Jurkat, Clone E6-1 (cell line): ENCODE measurements at regions not wholly inside any gene's neighbourhood (a gene's known extent, or its start where the extent isn't known, plus 50 kb on each side); places are given as distances from the start of the nearest gene placed in this dataset.

ENCODE experiments used
- DNase-seq: peaks from one replicate; pipeline ENCODE4 v3.0.0-alpha.2; 2011; ENCODE audit warnings: low read depth, low spot score
- H3K4me3 ChIP-seq: 2 replicates; pipeline ENCODE4 v1.5.1; 2011; ENCODE audit warnings: mild to moderate bottlenecking, low read length, control low read depth, moderate library complexity

GRCh38 chr3:16085884-16086608 is 88.4 kb upstream of the GALNT15 start:
- DNase-seq: no peak
- H3K4me3 ChIP-seq: no peak overlapping the region

- DNase-seq: no peak
- H3K4me3 ChIP-seq: no peak overlapping the region
Measured at GRCh38 chr3:16086690-16087089, 87.8 kb upstream of the GALNT15 start.

GRCh38 chr3:16088496-16088895 is 86.0 kb upstream of the GALNT15 start:
- no peak overlapping the region for H3K4me3 ChIP-seq
- no peak for DNase-seq

- H3K4me3 ChIP-seq: no peak overlapping the region
- DNase-seq: no peak
Measured at GRCh38 chr3:16089521-16089920, 85.0 kb upstream of the GALNT15 start.

- DNase-seq: no peak
- H3K4me3 ChIP-seq: no peak overlapping the region
Measured at GRCh38 chr3:16090024-16090423, 84.5 kb upstream of the GALNT15 start.

GRCh38 chr3:16090706-16091105 is 83.8 kb upstream of the GALNT15 start:
- H3K4me3 ChIP-seq: no peak overlapping the region
- DNase-seq: no peak

- no peak overlapping the region for H3K4me3 ChIP-seq
- no peak for DNase-seq
Measured at GRCh38 chr3:16092923-16093322, 81.6 kb upstream of the GALNT15 start.

GRCh38 chr3:16101295-16102186 is 72.9 kb upstream of the GALNT15 start:
- H3K4me3 ChIP-seq: no peak overlapping the region
- DNase-seq: no peak

- no peak for DNase-seq
Measured at GRCh38 chr3:16102187-16102561, 72.3 kb upstream of the GALNT15 start.

GRCh38 chr3:16102905-16103364 is 71.5 kb upstream of the GALNT15 start:
- no peak overlapping the region for H3K4me3 ChIP-seq
- DNase-seq: no peak

More at GRCh38 chr3:16102187-16102561, 72.3 kb upstream of the GALNT15 start:
- no peak overlapping the region for H3K4me3 ChIP-seq

- no peak overlapping the region for H3K4me3 ChIP-seq
- DNase-seq: no peak
Measured at GRCh38 chr3:16103472-16103871, 71.0 kb upstream of the GALNT15 start.

GRCh38 chr3:16104156-16104555 is 70.3 kb upstream of the GALNT15 start:
- H3K4me3 ChIP-seq: no peak overlapping the region
- DNase-seq: no peak

- no peak overlapping the region for H3K4me3 ChIP-seq
- DNase-seq: no peak
Measured at GRCh38 chr3:16106050-16106449, 68.4 kb upstream of the GALNT15 start.

- H3K4me3 ChIP-seq: no peak overlapping the region
Measured at GRCh38 chr3:16108424-16108823, 66.1 kb upstream of the GALNT15 start.

GRCh38 chr3:16109929-16110328 is 64.6 kb upstream of the GALNT15 start:
- no peak overlapping the region for H3K4me3 ChIP-seq
- DNase-seq: no peak

More at GRCh38 chr3:16108424-16108823, 66.1 kb upstream of the GALNT15 start:
- no peak for DNase-seq

- no peak for DNase-seq
- no peak overlapping the region for H3K4me3 ChIP-seq
Measured at GRCh38 chr3:16112910-16113504, 61.5 kb upstream of the GALNT15 start.

- H3K4me3 ChIP-seq: no peak overlapping the region
- DNase-seq: no peak
Measured at GRCh38 chr3:16113704-16114103, 60.8 kb upstream of the GALNT15 start.

- H3K4me3 ChIP-seq: no peak overlapping the region
Measured at GRCh38 chr3:16114429-16114828, 60.1 kb upstream of the GALNT15 start.

GRCh38 chr3:16114930-16115329 is 59.5 kb upstream of the GALNT15 start:
- no peak for DNase-seq
- H3K4me3 ChIP-seq: no peak overlapping the region

More at GRCh38 chr3:16114429-16114828, 60.1 kb upstream of the GALNT15 start:
- DNase-seq: no peak

GRCh38 chr3:16118396-16118795 is 56.1 kb upstream of the GALNT15 start:
- H3K4me3 ChIP-seq: no peak overlapping the region
- DNase-seq: no peak
